ENCODE measurements at regions not wholly inside any gene's neighbourhood (a gene's known extent, or its start where the extent isn't known, plus 50 kb on each side); places are given as distances from the start of the nearest gene placed in this dataset.

DNA sequence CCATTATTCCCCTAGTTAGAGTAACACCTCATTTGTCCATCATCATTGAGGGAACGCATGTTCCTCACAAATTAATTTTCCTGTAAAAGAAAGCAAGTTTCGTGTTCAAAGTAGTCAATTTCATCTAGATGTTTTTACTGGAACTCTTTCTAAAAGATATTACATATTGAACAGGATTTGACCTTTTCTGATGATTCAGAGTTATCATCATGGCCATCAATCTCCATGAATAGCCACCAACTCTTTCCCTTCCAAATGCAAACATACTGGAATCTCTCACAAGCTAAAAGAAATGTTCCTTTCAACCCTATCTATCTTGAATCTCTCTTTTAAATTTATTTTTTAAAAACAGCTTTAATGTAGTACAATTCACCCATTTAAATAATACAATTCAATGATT is 263.1 kb upstream of the FAR2 start:
- 96% methylated on average over 2 of the region's 2 CpGs for WGBS
- Histone ChIP-seq H3K4me3 (ENCODE audit: low read length in 2 of 2) (no peak overlapping the region), H3K36me3 (ENCODE audit: control insufficient read depth in 2 of 2, insufficient read depth in 2 of 2, low read length in 1 of 2) (no peaks in the 10 kb centered on the region), H3K4me1 (ENCODE audit: control insufficient read depth in 2 of 2, insufficient read depth in 2 of 2, low read length in 2 of 2) (no peaks in the 10 kb centered on the region), H3K27me3 (ENCODE audit: control insufficient read depth in 2 of 2, insufficient read depth in 1 of 2, low read length in 1 of 2) (no peaks in the 10 kb centered on the region), H3K27ac (ENCODE audit: low read depth in 1 of 2, low read length in 1 of 2) (no peak overlapping the region), H3K9me3 (ENCODE audit: control insufficient read depth in 2 of 2, insufficient read depth in 1 of 2, low read length in 1 of 2) (no peaks in the 10 kb centered on the region)
- DNase-seq (ENCODE audit: low read depth in 6 of 9, low spot score in 9 of 9) = no peak

DNA sequence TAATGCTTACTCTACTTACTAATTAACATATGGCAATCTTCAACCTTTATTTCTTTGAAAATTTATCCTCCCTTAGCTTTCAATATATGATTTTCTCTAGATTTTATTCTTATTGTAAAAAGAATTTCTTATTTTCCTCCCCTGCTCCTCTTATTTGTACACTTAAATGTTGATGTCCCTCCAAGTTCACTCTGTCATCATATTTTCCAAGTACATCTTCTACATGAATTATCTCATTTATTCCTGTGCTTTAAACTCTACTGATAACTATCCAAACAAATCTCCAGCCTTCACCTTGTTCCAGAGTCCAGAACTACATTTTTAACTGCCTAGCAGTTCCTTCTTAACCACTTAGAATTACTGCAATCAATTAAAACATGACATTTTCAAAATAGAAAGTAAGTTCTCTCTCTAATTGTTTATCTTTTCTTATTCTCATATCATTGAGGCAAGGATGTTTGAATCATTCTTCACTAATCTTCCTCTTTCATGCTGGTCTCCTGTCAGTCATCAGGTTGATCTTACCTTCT is 261.6 kb upstream of the FAR2 start:
- Histone ChIP-seq H3K9me3 (ENCODE audit: control insufficient read depth in 2 of 2, insufficient read depth in 1 of 2, low read length in 1 of 2) (no peaks in the 10 kb centered on the region), H3K4me1 (ENCODE audit: control insufficient read depth in 2 of 2, insufficient read depth in 2 of 2, low read length in 2 of 2) (no peaks in the 10 kb centered on the region), H3K27me3 (ENCODE audit: control insufficient read depth in 2 of 2, insufficient read depth in 1 of 2, low read length in 1 of 2) (no peaks in the 10 kb centered on the region), H3K36me3 (ENCODE audit: control insufficient read depth in 2 of 2, insufficient read depth in 2 of 2, low read length in 1 of 2) (no peaks in the 10 kb centered on the region), H3K4me3 (ENCODE audit: low read length in 2 of 2) (no peak overlapping the region), H3K27ac (ENCODE audit: low read depth in 1 of 2, low read length in 1 of 2) (no peak overlapping the region)
- DNase-seq (ENCODE audit: low read depth in 6 of 9, low spot score in 9 of 9) = no peak

DNA sequence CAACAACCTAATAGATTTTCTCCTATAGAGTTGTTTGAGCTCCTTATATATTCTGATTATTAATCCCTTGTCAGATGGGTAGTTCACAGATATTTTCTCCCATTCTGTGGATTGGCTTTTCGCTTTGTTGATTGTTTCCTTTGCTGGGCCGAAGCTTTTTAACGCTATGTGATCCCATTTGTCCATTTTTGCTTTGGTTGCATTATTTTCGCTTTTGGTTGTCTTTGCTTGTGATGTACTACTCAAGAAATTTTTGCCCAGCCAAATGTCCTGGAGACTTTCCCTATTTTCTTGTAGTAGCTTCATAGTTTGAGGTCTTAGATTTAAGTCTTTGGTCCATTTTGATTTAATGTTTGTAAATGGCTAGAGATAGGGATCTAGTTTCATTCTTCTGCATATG is 258.4 kb upstream of the FAR2 start:
- H3K27me3 ChIP-seq (ENCODE audit: control insufficient read depth in 2 of 2, insufficient read depth in 1 of 2, low read length in 1 of 2) = no peaks in the 10 kb centered on the region
- H3K4me1 ChIP-seq (ENCODE audit: control insufficient read depth in 2 of 2, insufficient read depth in 2 of 2, low read length in 2 of 2) = no peaks in the 10 kb centered on the region
- no peak for DNase-seq (ENCODE audit: low read depth in 6 of 9, low spot score in 9 of 9)
- 87% methylated on average over 4 of the region's 4 CpGs for WGBS
- H3K36me3 ChIP-seq (ENCODE audit: control insufficient read depth in 2 of 2, insufficient read depth in 2 of 2, low read length in 1 of 2) = no peaks in the 10 kb centered on the region
- H3K9me3 ChIP-seq (ENCODE audit: control insufficient read depth in 2 of 2, insufficient read depth in 1 of 2, low read length in 1 of 2) = no peaks in the 10 kb centered on the region
- no peak overlapping the region for H3K27ac ChIP-seq (ENCODE audit: low read depth in 1 of 2, low read length in 1 of 2)
- H3K4me3 ChIP-seq (ENCODE audit: low read length in 2 of 2) = no peak overlapping the region

DNA sequence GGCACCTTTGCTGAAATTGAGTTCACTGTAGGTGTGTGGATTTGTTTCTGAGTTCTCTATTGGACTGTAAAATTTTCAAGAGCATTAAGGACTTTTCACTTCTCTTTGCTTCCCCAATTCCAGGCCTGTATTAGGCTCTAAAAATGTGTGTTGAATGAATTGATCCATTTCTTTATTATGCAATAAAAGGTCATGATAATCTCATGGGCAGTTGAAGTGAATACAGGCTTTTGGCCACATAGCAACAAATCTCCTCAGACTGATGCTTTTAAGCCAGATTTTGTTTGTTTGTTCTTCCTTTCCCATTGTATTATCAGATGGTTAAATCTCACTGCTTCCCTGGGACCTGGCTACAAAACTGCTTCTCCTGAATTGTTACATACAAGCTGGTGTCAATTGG is 258.0 kb upstream of the FAR2 start:
- no peaks in the 10 kb centered on the region for H3K9me3 ChIP-seq (ENCODE audit: control insufficient read depth in 2 of 2, insufficient read depth in 1 of 2, low read length in 1 of 2)
- no peak for DNase-seq (ENCODE audit: low read depth in 6 of 9, low spot score in 9 of 9)
- H3K27ac ChIP-seq (ENCODE audit: low read depth in 1 of 2, low read length in 1 of 2) = no peak overlapping the region
- no peak overlapping the region for H3K4me3 ChIP-seq (ENCODE audit: low read length in 2 of 2)
- no peaks in the 10 kb centered on the region for H3K27me3 ChIP-seq (ENCODE audit: control insufficient read depth in 2 of 2, insufficient read depth in 1 of 2, low read length in 1 of 2)
- no peaks in the 10 kb centered on the region for H3K36me3 ChIP-seq (ENCODE audit: control insufficient read depth in 2 of 2, insufficient read depth in 2 of 2, low read length in 1 of 2)
- no peaks in the 10 kb centered on the region for H3K4me1 ChIP-seq (ENCODE audit: control insufficient read depth in 2 of 2, insufficient read depth in 2 of 2, low read length in 2 of 2)

DNA sequence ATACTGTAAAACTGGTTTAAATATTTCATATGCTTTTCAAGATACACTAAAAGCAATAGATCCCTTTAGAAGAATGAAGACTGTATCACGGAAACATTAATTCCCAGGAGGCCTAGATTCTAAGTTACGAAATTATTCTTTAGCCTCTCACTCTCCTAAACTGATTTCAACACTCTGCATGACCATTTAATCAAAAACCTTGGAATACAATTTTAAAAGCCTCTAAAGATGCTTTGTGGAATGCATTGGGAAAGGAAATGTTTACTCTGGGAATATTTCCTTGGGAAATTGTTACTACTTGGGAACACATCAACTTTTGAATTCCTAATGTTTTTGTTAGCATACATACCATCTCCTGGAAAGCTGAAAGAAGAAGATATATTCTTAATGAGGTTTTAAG is 255.7 kb upstream of the FAR2 start:
- no peaks in the 10 kb centered on the region for H3K27me3 ChIP-seq (ENCODE audit: control insufficient read depth in 2 of 2, insufficient read depth in 1 of 2, low read length in 1 of 2)
- H3K9me3 ChIP-seq (ENCODE audit: control insufficient read depth in 2 of 2, insufficient read depth in 1 of 2, low read length in 1 of 2) = no peaks in the 10 kb centered on the region
- no peak overlapping the region for H3K27ac ChIP-seq (ENCODE audit: low read depth in 1 of 2, low read length in 1 of 2)
- H3K4me3 ChIP-seq (ENCODE audit: low read length in 2 of 2) = no peak overlapping the region
- no peaks in the 10 kb centered on the region for H3K36me3 ChIP-seq (ENCODE audit: control insufficient read depth in 2 of 2, insufficient read depth in 2 of 2, low read length in 1 of 2)
- 91% methylated on average over 2 of the region's 2 CpGs for WGBS
- no peak for DNase-seq (ENCODE audit: low read depth in 6 of 9, low spot score in 9 of 9)
- H3K4me1 ChIP-seq (ENCODE audit: control insufficient read depth in 2 of 2, insufficient read depth in 2 of 2, low read length in 2 of 2) = no peaks in the 10 kb centered on the region

DNA sequence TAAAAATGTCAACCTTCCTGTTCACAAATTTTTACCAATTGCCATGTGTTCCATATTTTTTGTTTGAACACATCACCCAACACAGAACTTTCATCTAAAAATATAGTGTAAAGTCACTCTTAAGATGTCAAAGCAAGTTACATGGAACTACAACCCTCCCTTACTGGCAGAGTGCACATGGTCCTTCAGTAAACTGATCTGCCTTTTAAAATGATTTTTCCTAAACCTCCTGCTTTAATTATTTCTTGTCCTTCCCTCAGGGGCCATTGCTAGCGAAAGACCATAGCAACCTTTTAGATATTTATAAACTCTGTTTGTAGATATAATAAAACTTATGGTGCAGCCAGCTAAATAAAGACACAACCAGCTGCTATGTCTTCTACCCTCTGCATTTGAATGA is 255.2 kb upstream of the FAR2 start:
- 92% methylated on average over 1 of the region's 1 CpG for WGBS
- no peaks in the 10 kb centered on the region for H3K9me3 ChIP-seq (ENCODE audit: control insufficient read depth in 2 of 2, insufficient read depth in 1 of 2, low read length in 1 of 2)
- no peak overlapping the region for H3K27ac ChIP-seq (ENCODE audit: low read depth in 1 of 2, low read length in 1 of 2)
- no peaks in the 10 kb centered on the region for H3K4me1 ChIP-seq (ENCODE audit: control insufficient read depth in 2 of 2, insufficient read depth in 2 of 2, low read length in 2 of 2)
- H3K4me3 ChIP-seq (ENCODE audit: low read length in 2 of 2) = no peak overlapping the region
- H3K36me3 ChIP-seq (ENCODE audit: control insufficient read depth in 2 of 2, insufficient read depth in 2 of 2, low read length in 1 of 2) = no peaks in the 10 kb centered on the region
- DNase-seq (ENCODE audit: low read depth in 6 of 9, low spot score in 9 of 9) = no peak
- no peaks in the 10 kb centered on the region for H3K27me3 ChIP-seq (ENCODE audit: control insufficient read depth in 2 of 2, insufficient read depth in 1 of 2, low read length in 1 of 2)

DNA sequence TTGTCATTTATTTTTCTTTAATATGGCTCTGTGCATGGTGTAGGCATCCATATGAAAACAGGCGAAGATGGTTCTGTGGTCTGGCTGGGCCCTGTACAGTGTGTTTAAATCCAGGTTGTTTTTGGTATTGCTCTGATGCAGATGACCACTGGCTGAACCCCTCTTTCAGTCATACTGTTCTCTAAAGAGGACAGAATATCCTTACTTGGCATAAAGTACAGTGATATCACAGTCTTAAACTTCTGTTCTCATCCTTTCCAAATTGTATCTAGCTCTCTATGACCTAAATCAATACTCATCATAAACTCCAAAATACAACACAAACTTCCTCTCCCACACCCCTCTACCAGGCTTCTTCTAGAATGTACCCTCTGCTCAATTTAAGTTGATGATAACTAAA is 252.7 kb upstream of the FAR2 start:
- Histone ChIP-seq H3K9me3 (ENCODE audit: control insufficient read depth in 2 of 2, insufficient read depth in 1 of 2, low read length in 1 of 2) (peaks cover 0 to 5% of the 10 kb centered on the region in 2 donors), H3K4me1 (ENCODE audit: control insufficient read depth in 2 of 2, insufficient read depth in 2 of 2, low read length in 2 of 2) (no peaks in the 10 kb centered on the region), H3K4me3 (ENCODE audit: low read length in 2 of 2) (no peak overlapping the region), H3K36me3 (ENCODE audit: control insufficient read depth in 2 of 2, insufficient read depth in 2 of 2, low read length in 1 of 2) (no peaks in the 10 kb centered on the region), H3K27ac (ENCODE audit: low read depth in 1 of 2, low read length in 1 of 2) (no peak overlapping the region), H3K27me3 (ENCODE audit: control insufficient read depth in 2 of 2, insufficient read depth in 1 of 2, low read length in 1 of 2) (no peaks in the 10 kb centered on the region)
- WGBS = 94% methylated on average over 1 of the region's 1 CpG
- DNase-seq (ENCODE audit: low read depth in 6 of 9, low spot score in 9 of 9) = no peak

DNA sequence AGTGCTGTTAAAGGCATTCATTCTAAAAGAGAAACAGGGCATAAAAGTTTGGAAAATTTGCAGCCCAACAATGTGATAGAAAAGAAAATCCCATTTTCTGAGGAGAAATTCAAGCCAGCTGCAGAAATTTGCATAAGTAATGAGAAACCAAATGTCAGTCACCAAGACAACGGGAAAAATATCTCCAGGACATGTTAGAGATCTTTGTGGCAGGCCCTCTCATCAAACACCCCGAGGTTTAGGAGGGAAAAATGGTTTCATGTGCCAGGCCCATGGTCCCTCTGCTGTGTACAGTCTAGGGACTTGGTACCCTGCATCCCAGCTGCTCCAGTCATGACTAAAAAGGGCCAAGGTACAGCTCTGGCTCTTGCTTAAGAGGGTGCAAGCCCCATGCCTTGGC is 251.0 kb upstream of the FAR2 start:
- H3K9me3 ChIP-seq (ENCODE audit: control insufficient read depth in 2 of 2, insufficient read depth in 1 of 2, low read length in 1 of 2) = peaks cover 0 to 7% of the 10 kb centered on the region in 2 donors
- no peak for DNase-seq (ENCODE audit: low read depth in 6 of 9, low spot score in 9 of 9)
- 63% methylated on average over 2 of the region's 2 CpGs for WGBS
- no peak overlapping the region for H3K27ac ChIP-seq (ENCODE audit: low read depth in 1 of 2, low read length in 1 of 2)
- H3K4me1 ChIP-seq (ENCODE audit: control insufficient read depth in 2 of 2, insufficient read depth in 2 of 2, low read length in 2 of 2) = no peaks in the 10 kb centered on the region
- no peaks in the 10 kb centered on the region for H3K36me3 ChIP-seq (ENCODE audit: control insufficient read depth in 2 of 2, insufficient read depth in 2 of 2, low read length in 1 of 2)
- no peak overlapping the region for H3K4me3 ChIP-seq (ENCODE audit: low read length in 2 of 2)
- H3K27me3 ChIP-seq (ENCODE audit: control insufficient read depth in 2 of 2, insufficient read depth in 1 of 2, low read length in 1 of 2) = no peaks in the 10 kb centered on the region

DNA sequence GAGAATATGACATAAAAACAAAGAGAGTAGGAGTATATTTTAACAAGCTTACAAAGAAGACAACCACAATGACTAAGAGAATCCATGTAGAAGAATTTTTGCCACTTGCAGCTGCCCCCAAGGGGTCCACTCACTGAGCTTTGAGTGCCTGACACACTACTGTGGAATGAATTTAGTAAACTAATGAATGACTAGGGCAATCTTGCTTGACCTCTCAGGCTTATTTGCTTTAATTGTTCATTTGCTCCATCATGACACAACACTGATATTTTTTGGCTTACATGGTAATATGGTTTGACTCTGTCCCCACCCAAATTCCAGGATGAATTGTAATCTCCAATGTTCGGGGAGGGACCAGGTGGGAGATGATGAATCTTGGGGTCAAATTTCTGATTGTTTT is 249.1 kb upstream of the FAR2 start:
- 90% methylated on average over 1 of the region's 1 CpG for WGBS
- no peak overlapping the region for H3K4me3 ChIP-seq (ENCODE audit: low read length in 2 of 2)

More for the DNA sequence above, 249.1 kb upstream of the FAR2 start:
- no peak for DNase-seq (ENCODE audit: low read depth in 6 of 9, low spot score in 9 of 9)
- no peaks in the 10 kb centered on the region for H3K4me1 ChIP-seq (ENCODE audit: control insufficient read depth in 2 of 2, insufficient read depth in 2 of 2, low read length in 2 of 2)
- no peaks in the 10 kb centered on the region for H3K36me3 ChIP-seq (ENCODE audit: control insufficient read depth in 2 of 2, insufficient read depth in 2 of 2, low read length in 1 of 2)
- H3K27me3 ChIP-seq (ENCODE audit: control insufficient read depth in 2 of 2, insufficient read depth in 1 of 2, low read length in 1 of 2) = no peaks in the 10 kb centered on the region
- peaks cover 0 to 7% of the 10 kb centered on the region in 2 donors for H3K9me3 ChIP-seq (ENCODE audit: control insufficient read depth in 2 of 2, insufficient read depth in 1 of 2, low read length in 1 of 2)
- H3K27ac ChIP-seq (ENCODE audit: low read depth in 1 of 2, low read length in 1 of 2) = no peak overlapping the region

Data from thymus (tissue), 11 donors.